ENCODE measurements at regions not wholly inside any gene's neighbourhood (a gene's known extent, or its start where the extent isn't known, plus 50 kb on each side); places are given as distances from the start of the nearest gene placed in this dataset.

DNA sequence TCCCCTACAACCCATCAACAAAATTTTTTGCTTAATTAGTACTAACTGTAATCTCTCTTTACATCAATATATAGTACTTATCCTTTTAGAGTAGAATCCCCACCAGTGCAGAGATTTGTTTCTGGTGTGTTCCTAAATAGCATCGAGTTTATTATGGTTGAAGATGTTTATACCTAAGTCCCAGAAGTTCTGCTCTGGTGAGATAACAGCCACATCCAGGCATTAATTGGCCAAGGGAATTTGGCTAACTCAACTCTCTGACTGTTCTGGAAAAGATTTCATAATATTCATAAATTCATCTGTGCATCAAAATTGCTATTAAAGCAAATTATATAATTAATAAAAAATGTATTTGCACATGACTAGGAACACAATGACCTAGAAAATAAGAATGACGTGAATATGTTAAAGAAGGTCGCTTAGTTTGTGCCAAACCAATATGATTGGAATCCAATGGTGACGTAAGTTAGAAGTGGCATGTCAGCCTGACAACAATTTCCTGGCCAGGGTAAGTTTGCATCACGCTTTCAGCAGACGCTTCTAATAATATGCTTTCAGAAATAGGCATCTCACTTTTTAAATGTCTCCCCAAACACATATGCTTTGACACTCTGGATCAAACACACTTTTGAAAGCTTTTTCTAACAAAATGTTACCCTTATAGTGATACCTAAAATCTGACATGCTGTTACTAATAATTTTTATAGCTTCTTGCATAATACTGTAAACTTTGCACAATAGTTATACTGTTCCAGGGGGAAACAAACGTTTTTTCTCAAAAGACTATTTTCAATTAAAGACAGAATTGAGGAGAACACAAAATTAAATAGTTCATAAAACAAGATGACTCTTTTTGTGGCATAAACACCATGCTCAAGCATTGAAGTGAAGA lies 236.7 kb downstream of the TENT5A start:
- TF ChIP-seq POLR2AphosphoS5 (IDR thresholded peaks at IDR 0.05; ENCODE audit: low read depth, low read length) (no peak), POLR2A (IDR thresholded peaks at IDR 0.05; ENCODE audit: low read depth, low read length) (no peak)
